ENCODE measurements at regions not wholly inside any gene's neighbourhood (a gene's known extent, or its start where the extent isn't known, plus 50 kb on each side); places are given as distances from the start of the nearest gene placed in this dataset.
"Not testable (repeated sequence)": the region's sequence is repeated elsewhere in the genome, so short reads cannot be mapped to it uniquely, and the experiment has no call there.

DNA sequence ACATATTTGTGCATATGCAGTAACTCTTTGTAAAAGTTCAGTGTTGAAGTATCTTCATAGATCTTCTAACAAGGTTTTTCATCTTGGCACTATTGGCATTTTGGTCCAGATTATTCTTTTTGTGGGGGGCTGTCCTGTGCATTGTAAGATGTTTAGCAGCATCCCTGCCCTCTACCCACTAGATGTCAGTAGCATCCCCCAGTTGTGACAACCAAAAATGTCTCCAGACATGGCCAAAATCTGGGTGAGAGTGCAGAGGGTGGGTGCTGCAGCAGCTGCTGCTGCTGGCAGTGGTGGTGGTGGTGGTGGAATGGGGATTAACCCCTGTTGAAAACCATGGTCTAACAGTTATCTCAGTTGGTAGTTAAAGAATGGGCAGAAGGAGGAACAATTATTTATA lies 370.0 kb downstream of the GPAT3 start:
- Mint-ChIP-seq H3K36me3 (ENCODE audit: low read depth) (no peaks in the 10 kb centered on the region), H3K4me3 (no peak overlapping the region), H3K27me3 (ENCODE audit: insufficient read depth, low read depth, poor library complexity) (peaks cover 2% of the 10 kb centered on the region), H3K4me1 (peaks cover 12% of the 10 kb centered on the region; the same call in 2 of the 3 replicates), H3K9me3 (no peaks in the 10 kb centered on the region), H3K27ac (no peak overlapping the region)
- ATAC-seq (peak; percentile 94), DNase-seq (ENCODE audit: low spot score) (peak; percentile 74)
- Histone ChIP-seq H3K36me3 (ENCODE audit: insufficient read depth) (no peaks in the 10 kb centered on the region), H3F3A (replicated peaks; ENCODE audit: low read depth) (no peaks in the 10 kb centered on the region), H3K9me2 (ENCODE audit: insufficient read depth) (no peaks in the 10 kb centered on the region; the same call in 1 of the 2 replicates), H3K4me2 (no peak overlapping the region), H2AFZ (no peak overlapping the region), H3K27me3 (ENCODE audit: insufficient read depth) (no peaks in the 10 kb centered on the region), H3K79me2 (replicated peaks; ENCODE audit: insufficient read depth) (no peaks in the 10 kb centered on the region), H3K4me1 (ENCODE audit: insufficient read depth) (peaks cover 16% of the 10 kb centered on the region), H3K27ac (ENCODE audit: low read depth) (no peak overlapping the region), H3K4me3 (no peak overlapping the region), H4K20me1 (replicated peaks; ENCODE audit: insufficient read depth) (no peaks in the 10 kb centered on the region)
- TF ChIP-seq CTCF (conservative IDR thresholded peaks at IDR 0.05; ENCODE audit: low read depth in 2 of 2) (peak; percentile 83 to 87), ZNF114 (CRISPR knock-in tag; IDR thresholded peaks at IDR 0.05) (no peak), ETS1 (IDR thresholded peaks at IDR 0.05) (no peak)
- TF ChIP-seq, protein P1, sequence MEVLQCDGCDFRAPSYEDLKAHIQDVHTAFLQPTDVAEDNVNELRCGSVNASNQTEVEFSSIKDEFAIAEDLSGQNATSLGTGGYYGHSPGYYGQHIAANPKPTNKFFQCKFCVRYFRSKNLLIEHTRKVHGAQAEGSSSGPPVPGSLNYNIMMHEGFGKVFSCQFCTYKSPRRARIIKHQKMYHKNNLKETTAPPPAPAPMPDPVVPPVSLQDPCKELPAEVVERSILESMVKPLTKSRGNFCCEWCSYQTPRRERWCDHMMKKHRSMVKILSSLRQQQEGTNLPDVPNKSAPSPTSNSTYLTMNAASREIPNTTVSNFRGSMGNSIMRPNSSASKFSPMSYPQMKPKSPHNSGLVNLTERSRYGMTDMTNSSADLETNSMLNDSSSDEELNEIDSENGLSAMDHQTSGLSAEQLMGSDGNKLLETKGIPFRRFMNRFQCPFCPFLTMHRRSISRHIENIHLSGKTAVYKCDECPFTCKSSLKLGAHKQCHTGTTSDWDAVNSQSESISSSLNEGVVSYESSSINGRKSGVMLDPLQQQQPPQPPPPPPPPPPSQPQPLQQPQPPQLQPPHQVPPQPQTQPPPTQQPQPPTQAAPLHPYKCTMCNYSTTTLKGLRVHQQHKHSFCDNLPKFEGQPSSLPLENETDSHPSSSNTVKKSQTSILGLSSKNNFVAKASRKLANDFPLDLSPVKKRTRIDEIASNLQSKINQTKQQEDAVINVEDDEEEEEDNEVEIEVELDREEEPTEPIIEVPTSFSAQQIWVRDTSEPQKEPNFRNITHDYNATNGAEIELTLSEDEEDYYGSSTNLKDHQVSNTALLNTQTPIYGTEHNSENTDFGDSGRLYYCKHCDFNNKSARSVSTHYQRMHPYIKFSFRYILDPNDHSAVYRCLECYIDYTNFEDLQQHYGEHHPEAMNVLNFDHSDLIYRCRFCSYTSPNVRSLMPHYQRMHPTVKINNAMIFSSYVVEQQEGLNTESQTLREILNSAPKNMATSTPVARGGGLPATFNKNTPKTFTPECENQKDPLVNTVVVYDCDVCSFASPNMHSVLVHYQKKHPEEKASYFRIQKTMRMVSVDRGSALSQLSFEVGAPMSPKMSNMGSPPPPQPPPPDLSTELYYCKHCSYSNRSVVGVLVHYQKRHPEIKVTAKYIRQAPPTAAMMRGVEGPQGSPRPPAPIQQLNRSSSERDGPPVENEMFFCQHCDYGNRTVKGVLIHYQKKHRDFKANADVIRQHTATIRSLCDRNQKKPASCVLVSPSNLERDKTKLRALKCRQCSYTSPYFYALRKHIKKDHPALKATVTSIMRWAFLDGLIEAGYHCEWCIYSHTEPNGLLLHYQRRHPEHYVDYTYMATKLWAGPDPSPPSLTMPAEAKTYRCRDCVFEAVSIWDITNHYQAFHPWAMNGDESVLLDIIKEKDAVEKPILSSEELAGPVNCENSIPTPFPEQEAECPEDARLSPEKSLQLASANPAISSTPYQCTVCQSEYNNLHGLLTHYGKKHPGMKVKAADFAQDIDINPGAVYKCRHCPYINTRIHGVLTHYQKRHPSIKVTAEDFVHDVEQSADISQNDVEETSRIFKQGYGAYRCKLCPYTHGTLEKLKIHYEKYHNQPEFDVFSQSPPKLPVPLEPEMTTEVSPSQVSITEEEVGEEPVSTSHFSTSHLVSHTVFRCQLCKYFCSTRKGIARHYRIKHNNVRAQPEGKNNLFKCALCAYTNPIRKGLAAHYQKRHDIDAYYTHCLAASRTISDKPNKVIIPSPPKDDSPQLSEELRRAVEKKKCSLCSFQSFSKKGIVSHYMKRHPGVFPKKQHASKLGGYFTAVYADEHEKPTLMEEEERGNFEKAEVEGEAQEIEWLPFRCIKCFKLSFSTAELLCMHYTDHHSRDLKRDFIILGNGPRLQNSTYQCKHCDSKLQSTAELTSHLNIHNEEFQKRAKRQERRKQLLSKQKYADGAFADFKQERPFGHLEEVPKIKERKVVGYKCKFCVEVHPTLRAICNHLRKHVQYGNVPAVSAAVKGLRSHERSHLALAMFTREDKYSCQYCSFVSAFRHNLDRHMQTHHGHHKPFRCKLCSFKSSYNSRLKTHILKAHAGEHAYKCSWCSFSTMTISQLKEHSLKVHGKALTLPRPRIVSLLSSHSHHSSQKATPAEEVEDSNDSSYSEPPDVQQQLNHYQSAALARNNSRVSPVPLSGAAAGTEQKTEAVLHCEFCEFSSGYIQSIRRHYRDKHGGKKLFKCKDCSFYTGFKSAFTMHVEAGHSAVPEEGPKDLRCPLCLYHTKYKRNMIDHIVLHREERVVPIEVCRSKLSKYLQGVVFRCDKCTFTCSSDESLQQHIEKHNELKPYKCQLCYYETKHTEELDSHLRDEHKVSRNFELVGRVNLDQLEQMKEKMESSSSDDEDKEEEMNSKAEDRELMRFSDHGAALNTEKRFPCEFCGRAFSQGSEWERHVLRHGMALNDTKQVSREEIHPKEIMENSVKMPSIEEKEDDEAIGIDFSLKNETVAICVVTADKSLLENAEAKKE (CRISPR knock-in tag; IDR thresholded peaks at IDR 0.05) = no peak

- not testable (repeated sequence) for H3K27ac Mint-ChIP-seq; H3K4me1 Mint-ChIP-seq; H3K4me3 Mint-ChIP-seq; H3K36me3 ChIP-seq (ENCODE audit: insufficient read depth); H4K20me1 ChIP-seq (replicated peaks; ENCODE audit: insufficient read depth); H3K27me3 ChIP-seq (ENCODE audit: insufficient read depth); H3K36me3 Mint-ChIP-seq (ENCODE audit: low read depth); ATAC-seq; H2AFZ ChIP-seq; H3K79me2 ChIP-seq (replicated peaks; ENCODE audit: insufficient read depth); DNase-seq (ENCODE audit: low spot score); H3K9me2 ChIP-seq (ENCODE audit: insufficient read depth); H3K4me3 ChIP-seq; H3K4me2 ChIP-seq; H3K4me1 ChIP-seq (ENCODE audit: insufficient read depth); H3K9me3 Mint-ChIP-seq; H3K27ac ChIP-seq (ENCODE audit: low read depth); H3K27me3 Mint-ChIP-seq (ENCODE audit: insufficient read depth, low read depth, poor library complexity); H3F3A ChIP-seq (replicated peaks; ENCODE audit: low read depth)
These were observed 367.8 kb downstream of the GPAT3 start for GRCh38 chr4:83903740-83904139.

All from GM23338 (cell line).